ENCODE measurements at regions not wholly inside any gene's neighbourhood (a gene's known extent, or its start where the extent isn't known, plus 50 kb on each side); places are given as distances from the start of the nearest gene placed in this dataset.

- no peak for DNase-seq
Measured at GRCh38 chr6:164008902-164009301, 594.4 kb downstream of the QKI start.

DNA sequence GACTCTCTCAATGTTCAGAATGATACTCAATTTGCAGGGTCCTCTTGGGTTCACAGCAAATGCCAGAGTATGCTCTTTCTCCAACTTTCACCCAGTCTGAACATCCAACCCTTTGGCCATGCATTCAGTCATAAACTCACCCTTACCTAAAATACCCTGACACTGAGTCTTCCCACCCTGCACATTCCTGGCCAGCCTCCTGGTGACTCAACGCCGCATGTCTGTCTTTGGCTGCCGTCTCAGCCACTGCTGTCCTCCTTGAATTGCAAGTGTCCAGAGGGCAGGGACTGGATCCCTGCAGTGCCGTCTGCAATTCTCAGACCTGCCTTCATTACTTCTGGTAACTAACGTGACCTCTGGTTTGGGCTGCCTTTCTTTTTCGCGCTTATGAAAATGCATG lies 593.4 kb downstream of the QKI start:
- DNase-seq = no peak

GRCh38 chr6:164006459-164006858 lies 591.9 kb downstream of the QKI start:
- no peak for DNase-seq

GRCh38 chr6:164005004-164005711 lies 590.6 kb downstream of the QKI start:
- DNase-seq = no peak

DNA sequence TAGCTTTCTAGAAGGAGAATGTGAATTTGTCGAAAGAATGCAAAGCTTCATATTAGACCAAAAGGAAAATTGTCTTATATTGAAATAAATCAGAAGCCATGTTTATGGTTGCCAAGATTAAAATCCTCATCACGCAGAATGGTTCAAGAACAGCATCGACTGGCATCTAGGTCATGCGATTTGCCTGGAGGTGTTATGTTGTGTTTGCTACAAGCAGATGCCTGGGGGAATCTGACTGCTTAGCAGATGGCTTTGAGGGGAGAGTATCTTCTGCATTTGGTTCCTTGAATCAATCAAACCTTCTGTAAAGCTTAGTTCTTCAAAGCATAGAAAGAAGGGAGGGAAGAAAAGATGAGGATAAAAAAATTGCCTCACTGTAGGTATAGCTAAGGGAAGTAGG lies 585.8 kb downstream of the QKI start:
- DNase-seq = no peak

GRCh38 chr6:163999475-164000125 lies 585.1 kb downstream of the QKI start:
- no peak for DNase-seq

DNA sequence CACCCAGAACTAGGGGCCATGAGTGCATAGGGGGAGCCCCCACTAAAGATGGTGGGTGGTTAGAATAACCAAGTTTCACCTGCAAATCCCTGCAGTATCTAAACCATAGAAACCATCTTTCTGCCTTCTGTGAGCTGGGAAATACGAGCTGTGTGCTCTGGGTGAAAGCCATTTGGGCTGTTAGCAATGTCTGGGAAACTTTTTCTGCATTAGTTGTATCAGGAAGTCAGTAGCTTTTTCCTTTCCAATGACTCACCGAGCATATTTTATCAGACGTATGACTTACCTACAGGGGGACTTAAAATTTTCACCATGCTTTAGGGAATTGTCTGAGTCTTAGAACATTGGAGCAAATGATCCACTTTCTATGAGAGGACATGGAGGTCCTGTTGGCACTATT lies 584.0 kb downstream of the QKI start:
- no peak for DNase-seq

GRCh38 chr6:163996491-163996890 lies 582.0 kb downstream of the QKI start:
- no peak for DNase-seq

GRCh38 chr6:163994566-163994965 lies 580.0 kb downstream of the QKI start:
- DNase-seq = no peak

- DNase-seq = no peak
Measured at GRCh38 chr6:163992701-163993100, 578.2 kb downstream of the QKI start.

- no peak for DNase-seq
Measured at GRCh38 chr6:163992056-163992455, 577.5 kb downstream of the QKI start.

DNA sequence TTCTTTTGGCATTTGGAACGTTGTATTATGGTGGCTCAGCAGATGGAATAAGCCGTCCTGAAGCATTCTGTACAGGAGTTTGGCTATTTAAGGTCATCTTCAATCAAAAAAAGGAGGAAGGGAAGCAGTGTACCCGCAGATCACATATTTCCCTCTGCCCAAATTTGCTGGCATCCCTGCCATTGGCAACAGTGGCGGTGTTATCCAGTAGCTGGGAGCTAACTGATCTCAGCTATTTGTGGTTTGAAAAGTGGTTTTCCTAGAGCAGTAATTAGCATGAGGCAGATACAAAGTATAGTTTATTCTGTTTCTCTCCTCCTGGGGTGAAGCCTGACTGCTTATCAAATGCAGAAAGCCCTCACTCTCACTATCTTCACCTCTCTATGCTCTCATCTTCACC lies 576.8 kb downstream of the QKI start:
- no peak for DNase-seq

- DNase-seq = no peak
Measured at GRCh38 chr6:163986313-163986712, 571.8 kb downstream of the QKI start.

- DNase-seq = no peak
Measured at GRCh38 chr6:163985710-163986109, 571.2 kb downstream of the QKI start.

DNA sequence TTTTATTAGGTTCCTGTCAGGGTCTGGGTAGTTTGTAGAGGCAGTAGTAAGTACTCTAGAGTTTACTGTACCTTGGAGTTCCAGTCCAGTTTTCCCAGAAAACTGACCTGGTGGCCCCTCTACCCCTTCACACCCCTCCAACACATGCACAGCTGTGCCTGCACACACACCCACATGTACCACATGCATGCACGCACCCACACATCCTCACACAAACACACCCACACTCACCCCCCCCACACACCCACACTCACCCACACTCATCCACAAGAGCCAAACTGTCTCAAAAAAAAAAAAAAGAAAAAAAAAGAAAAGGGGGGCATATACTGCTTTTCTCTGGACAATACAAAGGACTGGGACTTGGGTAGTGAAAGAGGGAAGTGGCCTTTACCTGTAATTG lies 570.5 kb downstream of the QKI start:
- no peak for DNase-seq

DNA sequence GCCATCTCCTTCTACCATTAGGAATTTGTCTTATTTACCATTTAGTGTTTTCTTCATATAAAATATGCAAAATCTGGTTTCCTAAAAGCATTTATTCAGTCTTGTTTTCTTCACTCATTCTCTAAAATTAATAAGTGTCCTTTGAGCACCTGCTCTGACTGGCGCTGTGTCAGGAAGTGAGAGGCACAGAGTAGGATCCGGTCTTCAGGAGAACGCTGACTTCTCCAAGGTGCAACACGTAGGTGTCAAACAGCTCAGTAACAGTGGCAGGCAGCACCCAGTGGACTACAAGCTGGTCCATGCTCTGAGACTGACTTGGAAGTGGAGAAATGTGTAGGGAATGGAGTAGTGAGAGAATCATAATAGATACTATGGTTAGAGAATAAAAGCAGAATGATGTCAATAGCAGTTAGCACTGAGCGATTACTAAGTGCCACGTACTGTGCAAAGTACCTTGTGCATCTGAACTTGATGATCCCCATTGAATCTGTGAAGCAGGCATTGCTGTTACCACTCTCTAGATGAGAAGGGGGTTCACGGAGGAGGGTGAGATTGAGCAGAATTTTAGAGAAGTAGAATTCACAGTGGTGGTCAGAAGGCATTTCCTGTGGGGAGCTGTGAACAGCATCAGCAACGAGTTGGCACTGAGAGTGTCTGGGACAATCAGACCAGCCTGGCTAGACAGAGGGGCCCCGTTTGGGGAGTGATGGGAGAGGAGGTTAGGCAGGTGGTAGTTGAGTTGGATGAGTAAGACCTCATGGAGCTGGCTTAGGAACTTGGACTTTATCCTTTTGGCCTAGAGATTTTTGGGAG lies 569.8 kb downstream of the QKI start:
- peak in 1 of 2 donors; percentile 9 for DNase-seq

DNA sequence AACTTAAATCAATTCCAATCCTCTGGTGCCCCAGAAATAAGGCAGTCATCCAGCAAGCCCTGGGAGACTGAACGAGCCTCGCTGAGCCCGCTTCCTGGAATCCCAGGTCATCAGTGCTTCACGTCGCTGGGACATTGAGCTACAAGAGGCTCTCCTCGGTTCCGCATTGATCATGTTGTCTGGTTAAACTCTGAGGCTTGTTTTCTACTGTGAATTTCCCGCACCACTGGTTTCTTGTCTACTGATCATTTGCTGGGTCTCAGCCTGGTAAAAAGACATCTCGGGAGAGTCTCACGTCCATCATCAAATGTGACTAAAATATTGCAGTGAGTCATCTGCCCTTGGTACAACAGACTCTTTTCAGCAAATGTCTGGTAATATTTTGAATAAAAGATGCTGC lies 569.2 kb downstream of the QKI start:
- DNase-seq = no peak

- no peak for DNase-seq
Measured at GRCh38 chr6:163974322-163974721, 559.8 kb downstream of the QKI start.

DNA sequence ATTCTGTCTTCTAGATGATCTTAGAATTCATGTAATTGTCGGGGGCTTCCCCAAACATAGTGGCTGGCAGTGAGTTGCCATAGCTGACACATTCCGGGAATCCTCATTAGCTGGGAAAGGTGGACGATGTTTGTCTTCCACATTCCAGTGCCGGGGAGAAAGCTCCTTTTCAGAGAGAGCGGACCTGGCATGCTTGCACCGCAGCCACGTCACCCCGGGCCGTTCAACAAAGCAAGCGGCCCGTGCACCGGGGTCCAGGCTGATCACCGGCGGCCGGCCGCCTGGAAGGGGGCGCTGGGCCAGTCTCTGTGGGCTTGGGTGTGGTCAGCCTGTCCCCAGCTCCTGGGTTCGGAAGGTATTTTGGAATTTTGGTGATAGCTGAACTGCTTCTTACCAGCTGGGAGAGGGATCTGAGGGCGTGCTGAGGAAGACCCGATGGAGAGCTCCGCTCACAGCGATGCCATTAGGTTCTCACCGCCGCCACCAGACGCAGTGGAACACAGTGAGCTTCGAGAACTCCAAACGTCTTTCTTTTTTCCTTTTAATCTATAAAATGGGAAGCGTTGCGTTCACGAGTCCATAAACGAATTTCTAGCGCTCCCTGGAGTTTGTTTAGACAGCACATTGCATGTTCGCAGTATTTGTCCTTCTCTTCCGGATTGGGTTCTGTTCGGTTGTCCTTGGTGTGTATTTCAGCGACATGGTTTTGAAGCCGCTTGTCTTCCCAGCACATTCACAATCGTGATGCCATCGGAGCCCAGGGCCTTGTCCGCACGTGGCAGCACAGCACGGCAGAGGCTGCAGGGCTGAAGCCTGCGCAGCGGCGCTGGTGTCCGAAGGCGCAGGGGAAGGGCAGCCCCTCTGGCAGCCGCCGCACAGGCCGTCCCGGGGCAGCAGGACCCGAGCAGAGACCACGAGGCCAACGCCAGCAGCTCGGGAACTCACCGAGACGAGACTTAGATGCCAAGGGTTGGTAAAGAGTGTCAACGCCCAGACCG lies 557.6 kb downstream of the QKI start:
- DNase-seq = no peak

- DNase-seq = no peak
Measured at GRCh38 chr6:163970846-163971564, 556.5 kb downstream of the QKI start.

DNA sequence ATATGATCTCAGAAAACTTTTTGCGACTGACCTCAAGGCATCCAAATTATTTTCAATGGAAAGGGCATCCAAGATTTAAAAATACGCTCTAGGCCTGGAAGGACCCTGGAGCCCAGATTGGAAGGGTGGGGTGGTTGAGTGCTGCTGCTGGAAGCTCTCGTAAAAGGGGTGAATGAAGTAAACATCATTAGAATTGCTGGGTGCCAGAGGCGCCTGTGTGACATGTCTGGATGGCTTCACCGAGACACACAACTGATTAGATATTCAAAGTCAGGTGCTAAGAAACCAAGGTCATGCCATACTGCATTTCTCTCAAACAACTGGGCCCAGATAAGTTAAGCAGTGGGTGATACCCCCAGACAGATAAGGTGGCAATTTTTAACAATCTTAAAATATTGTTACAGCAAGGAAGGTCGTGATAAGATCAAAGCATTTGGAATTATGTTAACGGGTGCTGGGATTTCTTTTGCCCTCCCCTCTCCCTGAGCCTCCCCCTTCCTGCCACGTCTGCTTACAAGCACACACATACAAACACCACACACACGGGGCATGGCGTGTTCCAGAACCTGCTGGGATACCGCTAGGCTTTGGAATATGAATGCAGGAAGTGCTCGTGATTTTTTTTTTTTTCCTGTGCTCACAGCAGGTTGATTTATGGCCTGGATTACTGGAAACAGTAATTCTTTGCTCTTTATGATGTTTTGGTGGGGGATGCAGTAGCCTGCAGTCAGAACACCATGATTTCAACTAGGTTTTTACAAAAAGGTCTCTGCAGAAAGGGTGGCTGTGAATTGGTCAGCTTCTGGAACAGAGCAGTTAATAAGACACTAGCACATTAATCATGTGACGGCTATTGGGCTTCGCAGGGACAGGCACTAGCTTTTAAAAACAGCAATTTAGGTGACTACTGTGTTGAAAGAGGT lies 551.2 kb downstream of the QKI start:
- no peak for DNase-seq
